Endothelial cell of umbilical vein (primary cell): ENCODE measurements at regions not wholly inside any gene's neighbourhood (a gene's known extent, or its start where the extent isn't known, plus 50 kb on each side); places are given as distances from the start of the nearest gene placed in this dataset.

ENCODE experiments used
- BruUV-seq: library from RNA; stranded (reverse); fragments of 400-500 nt; replicated peaks from 2 replicates; lab custom pipeline; 2021; lab: Mats Ljungman, UMichigan
- CTCF ChIA-PET: fragments of 300-600, 350-600 bp; sonication (Branson Sonifier 250); formaldehyde crosslinking; loops from one replicate; lab custom pipeline; 2021; ENCODE audit warnings: antibody characterized with exemption, inconsistent platforms; lab: Charles Lee
- POLR2A ChIA-PET: fragments of 300-600, 350-600 bp; sonication (Branson Sonifier 250); formaldehyde crosslinking; loops from one replicate; lab custom pipeline; 2021; ENCODE audit warnings: antibody characterized with exemption, inconsistent platforms; lab: Charles Lee
- DNase-seq: peaks from one replicate; pipeline ENCODE4 v3.0.0-alpha.2; 2011; ENCODE audit warnings: low read depth, low spot score
- FAIRE-seq: peaks from 2 replicates; lab custom pipeline; 2011; peaks lifted over from hg19 to GRCh38; lab: Jason Lieb, UNC
- H2AFZ ChIP-seq: 2 replicates; pipeline ENCODE4 v1.6.0; 2012; ENCODE audit warnings: low read depth, low read length, control low read depth, inconsistent platforms
- H3K27ac ChIP-seq: 2 replicates; pipeline ENCODE4 v1.5.1; 2011; ENCODE audit warnings: low read depth, mild to moderate bottlenecking, control low read depth, low read length, moderate library complexity; ENCODE audit not compliant: insufficient read depth
- H3K27me3 ChIP-seq, 2 experiments: 2 replicates each; pipeline versions ENCODE4 v1.6.0 to v1.6.1; 2011; ENCODE audit warnings: low read length in 2 of 2, mixed read lengths in 1 of 2; ENCODE audit not compliant: control insufficient read depth in 2 of 2, insufficient read depth in 2 of 2
- H3K36me3 ChIP-seq, 2 experiments: 2 replicates in 1 of 2; 3 replicates in 1 of 2; pipeline ENCODE4 v1.5.1; 2011; ENCODE audit warnings: low read length in 2 of 2, mild to moderate bottlenecking in 1 of 2, moderate library complexity in 1 of 2; ENCODE audit not compliant: control insufficient read depth in 2 of 2, insufficient read depth in 2 of 2; ENCODE audit errors: extremely low read depth in 1 of 2
- H3K4me1 ChIP-seq: 3 replicates; pipeline ENCODE4 v1.5.1; 2011; ENCODE audit warnings: mild to moderate bottlenecking, low read length; ENCODE audit not compliant: control insufficient read depth, insufficient read depth; ENCODE audit errors: extremely low read depth
- H3K4me2 ChIP-seq: 2 replicates; pipeline ENCODE4 v1.6.1; 2011; ENCODE audit warnings: low read length, control low read depth, mixed read lengths; ENCODE audit not compliant: insufficient read depth
- H3K4me3 ChIP-seq, 3 experiments: fragments of 200-600 bp in 1 of 3; sonication (generic), shearing (Covaris generic) in 1 of 3; replicated peaks in 1 of 3; 2 replicates each; pipeline ENCODE4 v1.5.1; 2011 to 2016; ENCODE audit warnings: control low read depth in 3 of 3, low read length in 3 of 3, mild to moderate bottlenecking in 2 of 3, inconsistent platforms in 1 of 3, low read depth in 1 of 3, moderate library complexity in 1 of 3; ENCODE audit not compliant: insufficient read depth in 1 of 3
- H3K79me2 ChIP-seq: 2 replicates; pipeline ENCODE4 v1.6.0; 2012; ENCODE audit warnings: low read length, inconsistent platforms; ENCODE audit not compliant: control insufficient read depth, insufficient read depth
- H3K9ac ChIP-seq: replicated peaks from 2 replicates; pipeline ENCODE3; 2011; ENCODE audit warnings: low read length, control low read depth; ENCODE audit not compliant: insufficient read depth; ENCODE audit errors: extremely low read depth
- H3K9me1 ChIP-seq: replicated peaks from 3 replicates; pipeline ENCODE4 v1.6.0; 2011; ENCODE audit warnings: mild to moderate bottlenecking, low read length; ENCODE audit not compliant: control insufficient read depth, insufficient read depth; ENCODE audit errors: extremely low read depth
- H3K9me3 ChIP-seq: replicated peaks from 2 replicates; pipeline ENCODE4 v1.5.1; 2012; ENCODE audit warnings: low read length, inconsistent platforms; ENCODE audit not compliant: control insufficient read depth, insufficient read depth
- H4K20me1 ChIP-seq: replicated peaks from 2 replicates; pipeline ENCODE3; 2011; ENCODE audit warnings: mild to moderate bottlenecking, low read length; ENCODE audit not compliant: control insufficient read depth, insufficient read depth; ENCODE audit errors: extremely low read depth
- EZH2 ChIP-seq: IDR thresholded peaks from 2 replicates; pipeline ENCODE4 v1.6.1; 2012; ENCODE audit warnings: borderline replicate concordance, low read depth, mild to moderate bottlenecking, moderate library complexity, low read length, inconsistent platforms; ENCODE audit not compliant: severe bottlenecking
- FOS ChIP-seq: IDR thresholded peaks from 2 replicates; pipeline ENCODE4 v1.6.1; 2011; ENCODE audit warnings: mild to moderate bottlenecking, low read length, moderate library complexity, borderline replicate concordance; ENCODE audit not compliant: insufficient read depth
- GATA2 ChIP-seq: IDR thresholded peaks from 2 replicates; pipeline ENCODE4 v1.7.0; 2011; ENCODE audit warnings: low read depth, mild to moderate bottlenecking, moderate library complexity, mixed read lengths, low read length; ENCODE audit not compliant: insufficient read length, insufficient read depth
- JUN ChIP-seq: IDR thresholded peaks from 2 replicates; pipeline ENCODE4 v1.6.1; 2011; ENCODE audit warnings: borderline replicate concordance, low read depth; ENCODE audit not compliant: insufficient read length, insufficient read depth
- MYC ChIP-seq: IDR thresholded peaks from one replicate; pipeline ENCODE4 v1.6.1; 2011; ENCODE audit warnings: mild to moderate bottlenecking, low read depth, low read length
- POLR2A ChIP-seq: IDR thresholded peaks from 2 replicates; pipeline ENCODE4 v1.6.1; 2012; ENCODE audit warnings: low read depth, mild to moderate bottlenecking, control low read depth, low read length
- POLR2AphosphoS5 ChIP-seq: IDR thresholded peaks from 2 replicates; pipeline ENCODE4 v1.6.1; 2012; ENCODE audit warnings: low read depth, mild to moderate bottlenecking, control low read depth, low read length, moderate library complexity; ENCODE audit not compliant: insufficient read depth
- dilution Hi-C: fragments of 300-500 bp; cut with MboI; formaldehyde crosslinking; loops from one replicate; pipeline ENCODE4 v1.15.0; 2019; ENCODE audit warnings: low sequenced_read_pairs; ENCODE audit not compliant: extremely low pct_ligation_motif_present
- intact Hi-C: fragments of 100-400 bp; cut with micrococcal nuclease; formaldehyde crosslinking; loops from one replicate; pipeline ENCODE4 v1.10.0; 2022
- TF ChIP-seq, protein P1 (sequence below): IDR thresholded peaks from 2 replicates; pipeline ENCODE4 v1.6.1; 2011; ENCODE audit not compliant: insufficient read depth, insufficient read length
- TF ChIP-seq, protein P2 (sequence below), 2 donors: IDR thresholded peaks; 1 replicate in 1 of 2; 2 replicates in 1 of 2; pipeline ENCODE4 v1.5.1; 2011; ENCODE audit warnings: low read length in 2 of 2, mild to moderate bottlenecking in 2 of 2, moderate library complexity in 2 of 2, control low read depth in 1 of 2, inconsistent platforms in 1 of 2, low read depth in 1 of 2; ENCODE audit not compliant: insufficient read depth in 1 of 2; ENCODE audit errors: extremely low read depth in 1 of 2

DNA sequence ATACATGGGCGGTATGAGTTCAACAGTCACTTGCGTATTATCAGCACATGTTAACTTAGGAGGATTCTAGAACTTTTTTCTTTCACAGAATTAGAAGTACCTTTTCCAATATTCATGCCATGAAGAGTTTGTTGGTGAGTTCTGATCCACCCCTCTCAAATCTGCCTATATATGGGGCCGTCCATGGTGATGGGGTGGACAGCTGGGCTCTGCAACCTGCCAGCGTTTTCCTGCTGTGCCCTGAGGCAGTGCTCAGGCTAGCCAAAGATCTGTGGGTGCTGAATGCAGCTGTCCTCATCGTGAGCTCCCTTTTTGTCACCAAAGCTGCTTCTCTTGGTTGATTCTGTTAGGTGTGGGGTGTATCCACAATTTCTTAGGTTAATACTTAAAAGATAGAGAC, 88.7 kb downstream of the THBS2 start:
- H3K27me3 ChIP-seq, result no peaks in the 10 kb centered on the region
- no peaks in the 10 kb centered on the region for H3K79me2 ChIP-seq
- intact Hi-C loops, result no loop called here
- no peak overlapping the region for H3K4me3 ChIP-seq
- no peak for DNase-seq
- no peak overlapping the region for H3K4me2 ChIP-seq
- no peak overlapping the region for H3K9ac ChIP-seq
- no peak for FAIRE-seq
- BruUV-seq, result no TSS peak
- CTCF ChIA-PET, result no interaction called here
- no peak overlapping the region for H2AFZ ChIP-seq
- dilution Hi-C loops, result no loop called here
- H3K9me1 ChIP-seq, result no peaks in the 10 kb centered on the region
- POLR2A ChIA-PET, result no interaction called here
- no peaks in the 10 kb centered on the region for H4K20me1 ChIP-seq
- no peaks in the 10 kb centered on the region for H3K9me3 ChIP-seq
- H3K4me1 ChIP-seq, result no peaks in the 10 kb centered on the region
- no peaks in the 10 kb centered on the region for H3K36me3 ChIP-seq
- TF ChIP-seq, protein P1, sequence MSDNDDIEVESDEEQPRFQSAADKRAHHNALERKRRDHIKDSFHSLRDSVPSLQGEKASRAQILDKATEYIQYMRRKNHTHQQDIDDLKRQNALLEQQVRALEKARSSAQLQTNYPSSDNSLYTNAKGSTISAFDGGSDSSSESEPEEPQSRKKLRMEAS, result no peak
- no peak for TF ChIP-seq MYC
- no peak for TF ChIP-seq EZH2
- TF ChIP-seq JUN, result no peak
- no peak for TF ChIP-seq POLR2A
- no peak for TF ChIP-seq POLR2AphosphoS5
- TF ChIP-seq, protein P2, sequence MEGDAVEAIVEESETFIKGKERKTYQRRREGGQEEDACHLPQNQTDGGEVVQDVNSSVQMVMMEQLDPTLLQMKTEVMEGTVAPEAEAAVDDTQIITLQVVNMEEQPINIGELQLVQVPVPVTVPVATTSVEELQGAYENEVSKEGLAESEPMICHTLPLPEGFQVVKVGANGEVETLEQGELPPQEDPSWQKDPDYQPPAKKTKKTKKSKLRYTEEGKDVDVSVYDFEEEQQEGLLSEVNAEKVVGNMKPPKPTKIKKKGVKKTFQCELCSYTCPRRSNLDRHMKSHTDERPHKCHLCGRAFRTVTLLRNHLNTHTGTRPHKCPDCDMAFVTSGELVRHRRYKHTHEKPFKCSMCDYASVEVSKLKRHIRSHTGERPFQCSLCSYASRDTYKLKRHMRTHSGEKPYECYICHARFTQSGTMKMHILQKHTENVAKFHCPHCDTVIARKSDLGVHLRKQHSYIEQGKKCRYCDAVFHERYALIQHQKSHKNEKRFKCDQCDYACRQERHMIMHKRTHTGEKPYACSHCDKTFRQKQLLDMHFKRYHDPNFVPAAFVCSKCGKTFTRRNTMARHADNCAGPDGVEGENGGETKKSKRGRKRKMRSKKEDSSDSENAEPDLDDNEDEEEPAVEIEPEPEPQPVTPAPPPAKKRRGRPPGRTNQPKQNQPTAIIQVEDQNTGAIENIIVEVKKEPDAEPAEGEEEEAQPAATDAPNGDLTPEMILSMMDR (IDR thresholded peaks at IDR 0.05; ENCODE audit: extremely low read depth in 1 of 2, insufficient read depth in 1 of 2, low read depth in 1 of 2, low read length in 2 of 2), result no peak
- TF ChIP-seq FOS, result no peak
- TF ChIP-seq GATA2, result no peak
- H3K27ac ChIP-seq, result no peak overlapping the region
